GM21717 (cell line): ENCODE measurements at regions not wholly inside any gene's neighbourhood (a gene's known extent, or its start where the extent isn't known, plus 50 kb on each side); places are given as distances from the start of the nearest gene placed in this dataset.

Experiments
- ATAC-seq: cut with Tn5 transposase; IDR thresholded peaks from one replicate; pipeline ENCODE4 v1.9.1; 2021; ENCODE audit warnings: mild to moderate bottlenecking, moderate library complexity; ENCODE audit not compliant: unreplicated experiment

DNA sequence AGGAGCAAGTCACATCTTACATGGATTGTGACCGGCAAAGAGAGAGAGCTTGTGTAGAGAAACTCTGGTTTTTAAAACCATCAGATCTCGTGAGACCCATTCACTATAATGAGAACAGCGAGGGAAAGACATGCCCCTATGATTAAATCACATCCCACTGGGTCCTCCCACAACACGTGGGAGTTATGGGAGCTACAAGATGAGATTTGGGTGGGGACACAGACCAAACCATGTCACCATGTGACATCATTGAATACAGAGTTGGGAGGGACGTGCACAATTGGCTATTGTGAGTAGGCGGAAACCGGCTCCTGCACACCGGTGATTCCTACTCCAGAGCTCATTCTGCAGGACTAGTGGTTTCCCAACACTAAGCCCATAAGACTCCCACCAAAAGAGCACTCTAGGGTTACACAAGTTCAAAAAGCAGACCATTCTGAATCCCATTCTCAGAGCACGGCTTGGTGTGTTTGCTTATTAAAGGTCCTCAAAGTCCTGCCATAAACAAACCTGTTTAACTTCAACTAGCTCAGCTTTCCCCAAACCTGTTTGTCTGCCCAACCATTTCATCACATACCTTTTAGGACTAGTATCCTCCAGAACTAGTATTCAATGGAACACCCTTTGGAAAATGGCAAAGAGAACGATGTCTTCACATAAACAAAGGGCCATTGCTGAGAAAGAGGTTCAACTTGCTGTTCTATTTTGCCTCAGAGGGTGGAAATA, 167.6 kb downstream of the TLE3 start:
- no peak for ATAC-seq

DNA sequence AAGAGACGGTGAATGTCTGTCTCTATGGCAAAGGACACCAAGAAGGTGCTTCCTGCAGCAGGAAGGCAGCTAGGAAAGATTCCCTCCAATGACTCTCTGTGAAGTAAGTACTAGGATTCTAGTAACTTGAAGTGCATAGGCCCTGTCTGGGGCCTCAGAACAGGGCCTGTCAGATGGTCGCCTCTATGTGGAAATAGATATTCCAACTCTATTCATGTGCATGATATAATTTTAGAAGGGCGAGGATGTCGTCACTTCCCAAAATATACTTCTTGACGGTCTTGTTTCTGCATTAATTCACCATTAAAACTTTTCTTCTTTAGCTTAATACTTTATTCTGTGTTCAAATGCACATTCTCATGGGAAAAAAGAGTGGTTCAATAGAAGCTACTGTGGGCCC, 167.0 kb downstream of the TLE3 start:
- ATAC-seq, result no peak

GRCh38 chr15:69931156-69931555, 166.6 kb downstream of the TLE3 start:
- no peak for ATAC-seq

DNA sequence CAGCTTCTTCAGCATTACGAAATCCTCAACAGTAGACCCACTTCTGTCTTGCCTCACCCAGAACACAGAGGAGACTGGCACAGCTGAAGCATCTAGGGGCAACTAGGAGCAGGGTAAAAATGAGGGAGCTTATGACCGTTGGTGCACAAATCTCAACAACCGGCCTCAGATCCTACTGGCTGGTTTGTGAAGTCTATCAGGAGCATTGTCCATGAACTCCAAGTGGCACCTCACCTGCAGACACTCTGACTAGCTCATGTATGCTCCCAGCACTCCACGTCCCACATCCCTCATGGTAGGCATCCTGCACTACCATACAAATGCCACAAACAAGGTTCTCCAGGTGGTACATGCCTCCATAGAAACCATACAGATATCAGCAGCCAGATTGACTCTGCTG, 163.1 kb downstream of the TLE3 start:
- no peak for ATAC-seq

- no peak for ATAC-seq
Measured at GRCh38 chr15:69939513-69940440, 157.9 kb downstream of the TLE3 start.

DNA sequence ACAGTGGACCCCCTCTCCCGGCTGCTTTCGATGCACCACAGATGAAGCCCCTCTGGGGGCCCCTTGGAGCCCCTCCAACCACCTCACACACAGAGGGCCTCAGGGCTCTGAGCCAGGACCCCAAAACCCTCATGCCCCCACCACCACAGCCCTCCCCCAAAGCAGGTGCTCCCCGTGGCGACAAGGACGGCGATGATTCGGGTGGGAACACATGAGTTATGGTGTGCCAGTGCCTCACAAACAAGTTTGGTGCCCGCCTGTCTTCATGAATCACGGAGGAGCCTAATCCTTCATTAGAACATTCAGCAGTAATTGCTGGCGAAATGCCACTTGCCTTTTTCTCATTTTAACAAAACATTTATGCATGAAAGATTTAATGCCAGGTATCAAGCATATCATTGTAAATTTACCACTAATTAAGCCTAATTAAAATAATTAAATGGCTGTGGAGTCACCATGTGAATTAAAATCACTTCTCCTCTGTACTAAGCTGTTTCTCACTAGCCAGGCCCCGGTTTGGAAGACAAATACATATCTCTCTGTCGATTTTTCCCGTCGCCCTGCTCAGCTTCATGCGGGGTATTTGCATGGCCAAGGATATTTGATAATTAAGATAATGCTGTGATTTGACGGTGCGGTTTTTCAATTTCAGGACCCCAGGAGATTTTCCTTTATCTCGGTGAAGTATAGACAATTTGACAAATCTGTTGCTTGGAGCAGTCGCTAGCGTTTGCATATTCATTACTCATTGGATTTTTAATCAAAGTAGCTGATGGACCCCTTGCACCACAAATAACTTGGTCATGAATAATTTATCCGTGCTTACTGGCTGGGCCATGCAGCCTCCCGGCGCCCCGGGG, 157.0 kb downstream of the TLE3 start:
- no peak for ATAC-seq

DNA sequence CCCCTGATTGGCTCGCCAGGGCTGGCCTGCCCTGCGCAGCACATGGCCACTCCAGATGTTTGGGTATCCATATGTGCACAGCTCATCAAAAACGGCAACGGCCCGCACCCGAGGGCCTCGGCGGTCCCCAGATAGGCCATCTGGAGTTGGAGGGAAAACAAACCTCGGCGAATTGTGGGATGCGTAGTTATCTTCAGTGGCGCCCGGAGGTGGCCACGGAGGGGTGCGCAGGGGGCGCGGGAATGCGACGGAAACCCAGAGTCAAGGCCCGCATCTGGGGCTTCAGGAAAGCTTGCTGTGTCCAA, 156.5 kb downstream of the TLE3 start:
- ATAC-seq, result no peak

GRCh38 chr15:69941706-69942495, 155.8 kb downstream of the TLE3 start:
- no peak for ATAC-seq

DNA sequence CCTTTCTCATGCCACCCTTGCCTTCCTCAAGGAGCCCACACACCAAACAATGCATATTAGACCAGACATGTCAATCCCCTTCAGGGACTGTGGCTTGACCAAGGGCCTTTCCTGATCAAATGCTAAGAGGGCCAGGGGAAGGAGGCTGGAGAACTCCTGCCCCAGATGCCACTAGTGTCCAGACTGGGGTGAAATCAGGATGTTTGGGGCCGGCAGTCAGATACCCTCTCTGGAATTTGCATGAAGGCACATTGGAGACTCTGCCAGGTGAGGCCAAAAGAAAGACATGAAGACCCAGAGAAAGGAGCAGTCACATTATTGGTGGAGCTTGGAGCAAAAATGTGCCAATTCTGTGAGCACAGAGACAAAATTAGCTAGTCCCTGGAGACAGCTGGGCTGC, 154.1 kb downstream of the TLE3 start:
- no peak for ATAC-seq

DNA sequence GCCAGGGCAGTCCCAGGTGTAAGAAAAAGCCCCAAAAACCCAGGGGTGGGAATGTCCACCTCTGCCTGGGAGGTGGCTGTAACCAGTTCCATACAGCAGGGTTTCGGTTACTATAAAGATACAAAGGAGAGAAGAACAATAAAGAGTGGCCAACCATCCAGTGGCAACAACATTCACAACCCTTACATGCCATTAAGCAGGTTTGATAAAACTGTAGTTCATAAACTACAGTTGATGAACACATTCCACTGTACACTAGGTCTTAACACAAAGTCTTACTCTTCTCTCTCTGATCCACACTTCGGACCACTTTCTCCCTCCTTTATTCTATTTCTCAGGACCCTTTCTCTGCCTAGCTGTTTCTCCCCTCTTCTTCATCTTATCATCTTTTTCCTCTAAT, 152.0 kb downstream of the TLE3 start:
- ATAC-seq, result no peak

GRCh38 chr15:69946870-69947269, 150.8 kb downstream of the TLE3 start:
- ATAC-seq, result no peak

GRCh38 chr15:69947394-69947793, 150.3 kb downstream of the TLE3 start:
- ATAC-seq, result no peak

DNA sequence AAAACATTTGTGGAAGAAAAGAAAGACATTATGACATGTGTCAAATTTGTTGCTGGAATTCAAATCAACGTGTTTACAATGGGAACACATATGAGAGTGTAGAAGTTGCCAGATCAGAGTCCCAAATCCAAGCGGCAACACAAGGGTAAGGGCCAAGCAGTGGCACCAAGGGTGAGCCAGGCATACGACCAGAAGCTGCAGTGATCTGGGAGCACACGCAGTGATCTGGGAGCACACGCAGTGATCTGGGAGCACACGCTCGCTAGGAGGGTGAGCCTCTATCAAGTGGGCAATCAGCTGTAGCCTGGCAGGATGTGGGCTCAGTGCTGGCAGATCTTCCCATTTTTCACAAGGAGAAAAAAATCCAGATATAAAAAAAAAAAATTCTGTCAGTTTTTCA, 148.2 kb downstream of the TLE3 start:
- ATAC-seq, result no peak

- ATAC-seq, result no peak
Measured at GRCh38 chr15:69951256-69951897, 146.3 kb downstream of the TLE3 start.

GRCh38 chr15:69951898-69952555, 145.7 kb downstream of the TLE3 start:
- no peak for ATAC-seq

- ATAC-seq, result no peak
Measured at GRCh38 chr15:69953051-69953450, 144.7 kb downstream of the TLE3 start.

DNA sequence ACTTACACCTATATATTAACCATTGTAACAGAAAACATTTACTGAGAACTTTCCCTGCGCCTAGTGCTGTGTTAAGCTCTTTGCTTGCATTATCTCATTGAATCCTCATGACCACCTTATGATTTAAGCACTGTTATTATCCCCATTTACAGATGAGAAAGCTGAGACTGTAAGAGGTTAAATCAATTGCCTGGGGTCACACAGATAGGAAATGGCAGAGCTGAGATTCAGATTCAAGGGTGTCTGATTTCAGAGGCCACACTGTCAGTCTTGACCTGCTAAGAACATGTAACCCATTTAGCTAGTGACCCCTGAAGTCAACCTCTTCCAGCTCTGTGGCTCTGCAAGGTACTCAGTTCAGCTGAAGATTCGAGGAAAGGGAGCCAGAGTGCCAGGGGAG, 143.9 kb downstream of the TLE3 start:
- ATAC-seq, result no peak

DNA sequence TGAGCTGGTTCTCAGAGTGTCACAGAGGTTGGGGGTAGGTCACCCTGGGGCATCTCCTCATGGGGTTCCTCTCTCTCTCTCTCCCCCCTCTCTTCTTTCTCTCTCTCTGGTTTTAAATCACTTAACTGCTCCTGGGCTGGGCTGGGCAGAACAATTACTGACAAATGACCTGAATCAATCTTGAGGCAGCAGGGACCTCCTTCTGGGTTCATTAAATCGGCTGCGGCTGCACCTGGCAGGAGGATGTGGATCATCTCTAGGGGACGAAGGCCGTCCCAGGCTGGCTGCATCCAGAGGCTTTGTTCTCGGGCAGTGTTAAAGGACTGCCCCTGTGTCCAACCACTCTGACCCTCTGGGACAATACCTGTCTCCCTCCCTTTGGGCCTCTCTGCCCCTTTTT, 143.1 kb downstream of the TLE3 start:
- no peak for ATAC-seq

- no peak for ATAC-seq
Measured at GRCh38 chr15:69955240-69955894, 142.3 kb downstream of the TLE3 start.
